Naive thymus-derived CD4-positive, alpha-beta T cell (primary cell): ENCODE measurements at regions not wholly inside any gene's neighbourhood (a gene's known extent, or its start where the extent isn't known, plus 50 kb on each side); places are given as distances from the start of the nearest gene placed in this dataset.
A peak's percentile ranks its signal among the peaks of the same experiment; 100 is the strongest.
"Not testable (repeated sequence)": the region's sequence is repeated elsewhere in the genome, so short reads cannot be mapped to it uniquely, and the experiment has no call there.

Experiments used
- ATAC-seq: fragments of 150-1000 bp; cut with Tn5 transposase; 2 replicates; pipeline ENCODE4 v1.10.0; 2021; ENCODE audit warnings: mild to moderate bottlenecking, moderate library complexity
- CTCF ChIA-PET: fragments of 350-600 bp; sonication (Branson Sonifier 250); formaldehyde crosslinking; loops from one replicate; lab custom pipeline; 2021; ENCODE audit warnings: antibody characterized with exemption; lab: Charles Lee
- POLR2A ChIA-PET: fragments of 350-600 bp; sonication (Branson Sonifier 250); formaldehyde crosslinking; loops from one replicate; lab custom pipeline; 2021; ENCODE audit warnings: antibody characterized with exemption, inconsistent platforms; lab: Charles Lee
- DNase-seq, 9 donors: peaks; one replicate each; pipeline versions ENCODE4 v3.0.0 to v3.0.0-alpha.2; 2020 to 2022; ENCODE audit warnings: mixed read lengths in 1 of 9
- H3K27ac ChIP-seq: one replicate; pipeline ENCODE4 v1.7.0; 2013; ENCODE audit warnings: mild to moderate bottlenecking, low read depth, low read length, moderate library complexity
- H3K27me3 ChIP-seq, 2 donors: one replicate each; pipeline ENCODE4 v1.7.0; 2013; ENCODE audit warnings: low read length in 2 of 2, mild to moderate bottlenecking in 2 of 2, moderate library complexity in 2 of 2; ENCODE audit not compliant: control insufficient read depth in 2 of 2, insufficient read depth in 2 of 2
- H3K36me3 ChIP-seq, 3 experiments: 1 replicate in 2 of 3; 2 replicates in 1 of 3; pipeline ENCODE4 v1.7.0; 2013; ENCODE audit warnings: low read length in 3 of 3, mild to moderate bottlenecking in 3 of 3, moderate library complexity in 1 of 3; ENCODE audit not compliant: insufficient read depth in 3 of 3, control insufficient read depth in 2 of 3
- H3K4me1 ChIP-seq, 2 donors: one replicate each; pipeline ENCODE4 v1.7.0; 2013; ENCODE audit warnings: low read length in 2 of 2, mild to moderate bottlenecking in 2 of 2, moderate library complexity in 1 of 2; ENCODE audit not compliant: control insufficient read depth in 2 of 2, insufficient read depth in 2 of 2
- H3K4me3 ChIP-seq: 2 replicates; pipeline ENCODE4 v1.7.0; 2013; ENCODE audit warnings: mild to moderate bottlenecking, low read length
- H3K9me3 ChIP-seq, 3 experiments: 1 replicate in 2 of 3; 2 replicates in 1 of 3; pipeline ENCODE4 v1.7.0; 2013; ENCODE audit warnings: low read length in 3 of 3; ENCODE audit not compliant: control insufficient read depth in 2 of 3
- H3K27ac Mint-ChIP-seq, 9 donors: one replicate each; pipeline ENCODE4 v1.8.0; 2020 to 2022; ENCODE audit warnings: mixed read lengths in 9 of 9, mild to moderate bottlenecking in 8 of 9, moderate library complexity in 5 of 9, inconsistent platforms in 2 of 9
- H3K27me3 Mint-ChIP-seq, 5 donors: one replicate each; pipeline ENCODE4 v1.8.0; 2021 to 2022; ENCODE audit warnings: mixed read lengths in 5 of 5, mild to moderate bottlenecking in 1 of 5
- H3K36me3 Mint-ChIP-seq, 5 donors: one replicate each; pipeline ENCODE4 v1.8.0; 2020 to 2022; ENCODE audit warnings: mixed read lengths in 5 of 5, mild to moderate bottlenecking in 3 of 5, inconsistent platforms in 1 of 5
- H3K4me1 Mint-ChIP-seq, 7 donors: one replicate each; pipeline ENCODE4 v1.8.0; 2020 to 2022; ENCODE audit warnings: mixed read lengths in 7 of 7, mild to moderate bottlenecking in 3 of 7, inconsistent platforms in 1 of 7
- H3K4me3 Mint-ChIP-seq, 10 donors: one replicate each; pipeline ENCODE4 v1.8.0; 2020 to 2022; ENCODE audit warnings: mild to moderate bottlenecking in 10 of 10, mixed read lengths in 10 of 10, moderate library complexity in 6 of 10, inconsistent platforms in 2 of 10
- H3K9me3 Mint-ChIP-seq, 11 donors: one replicate each; pipeline ENCODE4 v1.8.0; 2020 to 2022; ENCODE audit warnings: mixed read lengths in 11 of 11, mild to moderate bottlenecking in 4 of 11, inconsistent platforms in 1 of 11, moderate library complexity in 1 of 11
- intact Hi-C, 2 donors: fragments of 100-400 bp; cut with micrococcal nuclease; formaldehyde crosslinking; loops; one replicate each; pipeline ENCODE4 v1.15.1; 2023

- H3K9me3 ChIP-seq: no peaks in the 10 kb centered on the region
- H3K4me3 ChIP-seq: no peak overlapping the region
- CTCF ChIA-PET: no interaction called here
- Mint-ChIP-seq H3K27me3 (peaks cover 0 to 4% (median 0%) of the 10 kb centered on the region in 5 donors), H3K9me3 (peaks cover 0 to 11% (median under 1%) of the 10 kb centered on the region in 11 donors), H3K36me3 (peaks cover 0 to 7% (median 0%) of the 10 kb centered on the region in 5 donors), H3K27ac (no peak overlapping the region), H3K4me1 (no peaks in the 10 kb centered on the region), H3K4me3 (no peak overlapping the region)
- H3K27ac ChIP-seq: no peak overlapping the region
- H3K27me3 ChIP-seq: no peaks in the 10 kb centered on the region
- POLR2A ChIA-PET: no interaction called here
- DNase-seq: no peak
- H3K36me3 ChIP-seq: no peaks in the 10 kb centered on the region
- no peaks in the 10 kb centered on the region for H3K4me1 ChIP-seq
- intact Hi-C loops: loop anchor here in 1 of 2 donors (10.0 kb wide), 1 partner anchor 704 kb away; no protein-coding TSS in a partner anchor
- no peak for ATAC-seq
These were observed 91.4 kb downstream of the MTERF1 start for GRCh38 chr7:91789086-91789485.

GRCh38 chr7:91789558-91789957 lies 90.9 kb downstream of the MTERF1 start:
- Mint-ChIP-seq H3K27me3 (peaks cover 0 to 4% (median 0%) of the 10 kb centered on the region in 5 donors), H3K9me3 (peaks cover 0 to 11% (median 2%) of the 10 kb centered on the region in 11 donors), H3K4me3 (no peak overlapping the region), H3K36me3 (peaks cover 0 to 7% (median 0%) of the 10 kb centered on the region in 5 donors), H3K27ac (no peak overlapping the region), H3K4me1 (no peaks in the 10 kb centered on the region)
- no peak overlapping the region for H3K4me3 ChIP-seq
- no peaks in the 10 kb centered on the region for H3K36me3 ChIP-seq
- CTCF ChIA-PET: no interaction called here
- intact Hi-C loops: loop anchor here in 1 of 2 donors (10.0 kb wide), 1 partner anchor 705 kb away; no protein-coding TSS in a partner anchor
- H3K27ac ChIP-seq: no peak overlapping the region
- H3K4me1 ChIP-seq: no peaks in the 10 kb centered on the region
- H3K27me3 ChIP-seq: no peaks in the 10 kb centered on the region
- no peak for ATAC-seq
- H3K9me3 ChIP-seq: no peaks in the 10 kb centered on the region
- DNase-seq: no peak
- POLR2A ChIA-PET: no interaction called here

GRCh38 chr7:91790646-91791045 lies 89.9 kb downstream of the MTERF1 start:
- intact Hi-C loops, ATAC-seq, H3K4me3 ChIP-seq, H3K27ac ChIP-seq, H3K9me3 ChIP-seq, POLR2A ChIA-PET, H3K4me3 Mint-ChIP-seq, CTCF ChIA-PET, H3K27me3 Mint-ChIP-seq, DNase-seq, H3K36me3 ChIP-seq, H3K4me1 Mint-ChIP-seq, H3K4me1 ChIP-seq, H3K36me3 Mint-ChIP-seq, H3K27ac Mint-ChIP-seq, H3K27me3 ChIP-seq: not testable (repeated sequence)
- H3K9me3 Mint-ChIP-seq: peaks cover 0 to 11% (median 3%) of the 10 kb centered on the region in 11 donors

- no peak for DNase-seq
- Mint-ChIP-seq H3K4me3 (no peak overlapping the region), H3K9me3 (peaks cover 0 to 11% (median 2%) of the 10 kb centered on the region in 11 donors), H3K36me3 (peaks cover 0 to 7% (median 0%) of the 10 kb centered on the region in 5 donors), H3K27ac (no peak overlapping the region), H3K4me1 (no peaks in the 10 kb centered on the region), H3K27me3 (no peaks in the 10 kb centered on the region)
- no peaks in the 10 kb centered on the region for H3K4me1 ChIP-seq
- H3K27me3 ChIP-seq: no peaks in the 10 kb centered on the region
- H3K9me3 ChIP-seq: no peaks in the 10 kb centered on the region
- CTCF ChIA-PET: no interaction called here
- H3K36me3 ChIP-seq: no peaks in the 10 kb centered on the region
- ATAC-seq: no peak
- intact Hi-C loops: no loop called here
- no peak overlapping the region for H3K4me3 ChIP-seq
- POLR2A ChIA-PET: no interaction called here
- H3K27ac ChIP-seq: no peak overlapping the region
These were observed 84.4 kb downstream of the MTERF1 start for GRCh38 chr7:91796122-91796521.

- Mint-ChIP-seq H3K4me1 (no peaks in the 10 kb centered on the region), H3K4me3 (no peak overlapping the region), H3K27ac (no peak overlapping the region), H3K9me3 (peaks cover 0 to 5% (median 0%) of the 10 kb centered on the region in 11 donors), H3K36me3 (peaks cover 0 to 3% (median 0%) of the 10 kb centered on the region in 5 donors), H3K27me3 (no peaks in the 10 kb centered on the region)
- Histone ChIP-seq H3K4me3 (no peak overlapping the region), H3K4me1 (no peaks in the 10 kb centered on the region), H3K36me3 (no peaks in the 10 kb centered on the region), H3K27ac (no peak overlapping the region), H3K27me3 (no peaks in the 10 kb centered on the region), H3K9me3 (no peaks in the 10 kb centered on the region)
- ATAC-seq (no peak), DNase-seq (no peak)
- intact Hi-C loops: no loop called here
- ChIA-PET CTCF (no interaction called here), POLR2A (no interaction called here)
These were observed 82.1 kb downstream of the MTERF1 start for GRCh38 chr7:91798425-91798824.

- ATAC-seq: no peak
- H3K27ac Mint-ChIP-seq: no peak overlapping the region
- no peaks in the 10 kb centered on the region for H3K27me3 ChIP-seq
- no peaks in the 10 kb centered on the region for H3K4me1 Mint-ChIP-seq
- H3K4me3 Mint-ChIP-seq: no peak overlapping the region
- ChIA-PET POLR2A (no interaction called here), CTCF (no interaction called here)
- intact Hi-C loops: no loop called here
- no peaks in the 10 kb centered on the region for H3K36me3 Mint-ChIP-seq
- H3K4me3 ChIP-seq: no peak overlapping the region
- no peaks in the 10 kb centered on the region for H3K4me1 ChIP-seq
- no peaks in the 10 kb centered on the region for H3K9me3 Mint-ChIP-seq
- no peaks in the 10 kb centered on the region for H3K36me3 ChIP-seq
- H3K9me3 ChIP-seq: no peaks in the 10 kb centered on the region
- DNase-seq: no peak
- no peak overlapping the region for H3K27ac ChIP-seq
- H3K27me3 Mint-ChIP-seq: no peaks in the 10 kb centered on the region
These were observed 80.1 kb downstream of the MTERF1 start for GRCh38 chr7:91800389-91800788.

GRCh38 chr7:91801331-91801983 lies 79.0 kb downstream of the MTERF1 start:
- Histone ChIP-seq H3K36me3 (no peaks in the 10 kb centered on the region), H3K27me3 (no peaks in the 10 kb centered on the region), H3K4me1 (no peaks in the 10 kb centered on the region), H3K9me3 (no peaks in the 10 kb centered on the region), H3K4me3 (no peak overlapping the region), H3K27ac (no peak overlapping the region)
- no peak overlapping the region for H3K4me3 Mint-ChIP-seq
- H3K27ac Mint-ChIP-seq: no peak overlapping the region
- no peaks in the 10 kb centered on the region for H3K4me1 Mint-ChIP-seq
- ChIA-PET CTCF (no interaction called here), POLR2A (no interaction called here)
- DNase-seq (no peak), ATAC-seq (peak; percentile 20)
- H3K9me3 Mint-ChIP-seq: no peaks in the 10 kb centered on the region
- intact Hi-C loops: no loop called here
- H3K36me3 Mint-ChIP-seq: no peaks in the 10 kb centered on the region
- H3K27me3 Mint-ChIP-seq: no peaks in the 10 kb centered on the region
